ENCODE measurements at regions not wholly inside any gene's neighbourhood (a gene's known extent, or its start where the extent isn't known, plus 50 kb on each side); places are given as distances from the start of the nearest gene placed in this dataset.

DNA sequence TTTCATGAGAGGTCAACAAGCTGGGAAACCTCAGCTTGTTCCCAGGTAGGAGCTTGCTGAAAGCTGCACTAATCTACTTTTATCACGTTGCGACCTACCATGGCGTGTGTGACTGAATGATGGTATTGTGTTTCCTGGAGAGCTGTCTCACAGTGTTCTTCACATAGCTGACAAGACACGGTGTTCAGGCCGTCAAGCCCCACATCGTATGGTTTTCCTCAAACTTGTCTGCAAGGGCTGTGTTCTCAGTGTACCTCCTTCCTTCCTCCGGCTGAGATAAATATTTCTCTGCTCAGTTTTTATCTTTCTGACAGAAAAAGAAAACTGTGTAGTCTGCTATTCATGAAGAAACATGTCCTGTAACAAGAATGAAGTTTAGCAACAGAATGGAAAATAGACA lies 244.8 kb downstream of the DCDC2C start:
- no peak overlapping the region for H3K4me3 ChIP-seq (replicated peaks; ENCODE audit: low read depth, low read length)
- TF ChIP-seq, protein P1, sequence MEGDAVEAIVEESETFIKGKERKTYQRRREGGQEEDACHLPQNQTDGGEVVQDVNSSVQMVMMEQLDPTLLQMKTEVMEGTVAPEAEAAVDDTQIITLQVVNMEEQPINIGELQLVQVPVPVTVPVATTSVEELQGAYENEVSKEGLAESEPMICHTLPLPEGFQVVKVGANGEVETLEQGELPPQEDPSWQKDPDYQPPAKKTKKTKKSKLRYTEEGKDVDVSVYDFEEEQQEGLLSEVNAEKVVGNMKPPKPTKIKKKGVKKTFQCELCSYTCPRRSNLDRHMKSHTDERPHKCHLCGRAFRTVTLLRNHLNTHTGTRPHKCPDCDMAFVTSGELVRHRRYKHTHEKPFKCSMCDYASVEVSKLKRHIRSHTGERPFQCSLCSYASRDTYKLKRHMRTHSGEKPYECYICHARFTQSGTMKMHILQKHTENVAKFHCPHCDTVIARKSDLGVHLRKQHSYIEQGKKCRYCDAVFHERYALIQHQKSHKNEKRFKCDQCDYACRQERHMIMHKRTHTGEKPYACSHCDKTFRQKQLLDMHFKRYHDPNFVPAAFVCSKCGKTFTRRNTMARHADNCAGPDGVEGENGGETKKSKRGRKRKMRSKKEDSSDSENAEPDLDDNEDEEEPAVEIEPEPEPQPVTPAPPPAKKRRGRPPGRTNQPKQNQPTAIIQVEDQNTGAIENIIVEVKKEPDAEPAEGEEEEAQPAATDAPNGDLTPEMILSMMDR (IDR thresholded peaks at IDR 0.05; ENCODE audit: low read depth, low read length, missing control alignments) = no peak
- no peak for DNase-seq (ENCODE audit: extremely low read depth, low read depth)

DNA sequence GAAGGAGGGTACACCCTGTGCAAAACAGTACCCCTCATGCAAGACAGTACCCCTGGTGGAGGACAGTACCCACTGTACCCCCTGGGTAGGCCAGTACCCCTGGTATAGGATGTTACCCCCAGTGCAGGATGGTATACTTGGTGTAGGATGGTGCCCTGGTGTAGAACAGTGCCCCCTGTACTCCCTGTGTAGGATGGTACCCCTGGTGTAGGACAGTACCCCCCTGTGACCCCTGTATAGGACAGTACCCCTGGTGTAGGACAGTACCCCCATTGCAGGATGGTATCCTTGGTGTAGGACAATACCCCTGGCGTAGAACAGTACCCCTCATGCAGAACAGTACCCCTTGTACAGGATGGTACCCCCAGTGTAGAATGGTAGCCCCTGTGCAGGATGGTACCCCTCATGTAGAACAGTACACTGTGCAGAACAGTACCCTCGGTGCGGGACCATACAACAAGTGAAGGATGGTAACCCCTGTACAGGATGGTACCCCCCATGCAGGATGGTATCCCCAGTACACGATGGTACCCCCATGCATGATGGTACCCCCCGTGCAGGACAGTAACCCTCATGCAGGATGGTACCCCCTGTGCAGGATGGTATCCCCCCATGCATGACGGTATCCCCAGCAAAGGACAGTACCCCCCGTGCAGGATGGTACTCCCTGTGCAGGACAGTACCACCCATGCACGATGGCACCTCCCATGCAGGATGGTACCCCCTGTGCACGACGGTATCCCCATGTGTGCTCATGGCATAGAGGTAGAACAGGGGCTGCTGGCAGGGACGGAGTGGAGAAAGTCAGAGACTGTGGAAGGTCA lies 248.0 kb downstream of the DCDC2C start:
- H3K4me3 ChIP-seq (replicated peaks; ENCODE audit: low read depth, low read length) = no peak overlapping the region
- TF ChIP-seq, protein P1 (IDR thresholded peaks at IDR 0.05; ENCODE audit: low read depth, low read length, missing control alignments) = no peak

DNA sequence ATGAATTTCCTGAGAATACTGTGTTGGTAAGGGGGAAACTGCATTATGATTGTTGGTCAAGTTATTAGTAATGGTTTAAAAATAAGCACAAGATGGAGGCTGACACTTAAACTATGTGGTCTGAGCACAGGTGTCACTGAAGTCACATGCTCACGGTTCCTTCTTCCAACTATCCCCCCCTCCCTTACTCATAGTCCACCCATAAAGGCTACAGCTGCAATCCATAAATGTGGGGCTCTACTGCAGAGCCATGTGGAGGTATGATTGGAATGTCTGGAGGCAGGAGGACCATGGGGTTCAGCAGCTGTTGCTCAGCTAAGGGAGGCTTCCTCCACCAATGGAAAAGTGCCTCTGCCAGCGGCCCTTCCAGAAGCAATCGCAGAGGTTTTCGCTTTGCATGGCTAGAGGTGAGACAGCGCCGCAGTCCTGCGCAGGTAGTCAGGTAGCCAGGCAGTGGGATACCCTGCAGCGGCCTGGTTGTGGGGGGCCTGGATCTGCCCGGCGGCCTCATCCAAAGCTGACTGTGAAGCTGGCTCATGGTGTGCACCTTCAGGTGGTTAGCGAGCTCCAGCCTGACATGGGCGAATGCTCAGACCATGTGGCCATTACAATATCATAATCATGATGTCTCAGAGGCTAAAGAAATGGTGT lies 249.6 kb downstream of the DCDC2C start:
- H3K4me3 ChIP-seq (replicated peaks; ENCODE audit: low read depth, low read length) = no peak overlapping the region
- TF ChIP-seq, protein P1 (IDR thresholded peaks at IDR 0.05; ENCODE audit: low read depth, low read length, missing control alignments) = no peak
- no peak for DNase-seq (ENCODE audit: extremely low read depth, low read depth)

More for the DNA sequence above, 248.0 kb downstream of the DCDC2C start:
- no peak for DNase-seq (ENCODE audit: extremely low read depth, low read depth)

DNA sequence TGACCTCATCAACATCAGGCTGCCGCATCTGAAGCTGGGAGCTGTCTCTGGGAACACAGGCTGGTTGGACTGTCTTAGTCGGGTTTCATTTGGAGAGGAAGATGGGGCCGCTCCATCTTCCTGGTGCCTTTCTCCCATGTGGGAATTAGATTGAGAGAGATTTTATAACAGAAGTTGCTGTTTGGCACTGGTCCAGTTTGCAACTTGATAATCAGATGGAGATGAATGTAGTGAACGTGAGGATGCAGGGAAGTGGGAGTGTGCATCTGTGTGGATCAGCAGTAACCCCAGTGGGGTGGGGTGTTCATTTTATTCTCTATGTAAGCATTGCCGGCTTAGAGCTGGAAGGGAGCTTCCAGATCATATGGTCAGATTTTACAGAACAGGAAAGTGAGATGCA lies 250.9 kb downstream of the DCDC2C start:
- H3K4me3 ChIP-seq (replicated peaks; ENCODE audit: low read depth, low read length) = no peak overlapping the region
- no peak for DNase-seq (ENCODE audit: extremely low read depth, low read depth)
- TF ChIP-seq, protein P1 (IDR thresholded peaks at IDR 0.05; ENCODE audit: low read depth, low read length, missing control alignments) = no peak

DNA sequence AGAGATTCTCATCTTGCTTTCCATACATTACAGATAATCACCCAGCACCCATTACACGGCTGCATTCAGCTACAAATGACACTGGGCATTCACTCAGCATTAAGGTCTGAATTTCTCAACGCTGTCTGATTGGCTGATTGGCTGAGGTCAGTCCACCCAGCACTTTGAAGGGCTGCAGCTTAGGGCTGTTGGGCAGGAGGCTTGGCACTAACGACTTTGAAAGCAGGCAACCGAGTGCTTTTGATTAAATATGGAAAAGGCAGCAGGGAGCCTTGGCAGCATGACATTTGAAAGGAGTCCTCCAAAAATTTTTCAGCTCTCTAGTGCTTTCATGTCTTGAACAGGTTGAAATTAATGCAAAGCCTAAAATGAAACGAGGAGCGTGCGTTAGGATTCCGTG lies 253.0 kb downstream of the DCDC2C start:
- TF ChIP-seq, protein P1 (IDR thresholded peaks at IDR 0.05; ENCODE audit: low read depth, low read length, missing control alignments) = no peak
- H3K4me3 ChIP-seq (replicated peaks; ENCODE audit: low read depth, low read length) = no peak overlapping the region
- DNase-seq (ENCODE audit: extremely low read depth, low read depth) = no peak

DNA sequence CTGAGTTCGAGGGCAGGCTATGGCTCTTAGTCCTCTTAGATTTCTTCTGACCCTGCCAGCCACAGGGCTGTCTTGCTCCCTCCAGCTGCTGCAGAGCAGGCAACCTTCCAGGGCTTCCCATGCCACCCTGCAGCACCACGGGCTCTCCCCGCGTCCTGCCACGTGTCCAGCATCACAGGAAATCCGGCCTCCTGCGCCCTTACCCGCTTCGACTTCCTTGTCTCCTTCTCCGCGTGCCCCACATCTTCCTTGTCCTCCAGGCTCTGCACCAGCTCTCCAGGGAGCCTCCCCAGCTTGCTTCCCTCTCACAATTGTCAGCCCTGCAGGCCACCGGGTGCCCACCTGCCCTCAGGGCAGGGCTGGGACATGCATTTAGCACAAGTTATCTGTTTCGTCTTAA lies 253.5 kb downstream of the DCDC2C start:
- H3K4me3 ChIP-seq (replicated peaks; ENCODE audit: low read depth, low read length) = no peak overlapping the region
- no peak for DNase-seq (ENCODE audit: extremely low read depth, low read depth)
- TF ChIP-seq, protein P1 (IDR thresholded peaks at IDR 0.05; ENCODE audit: low read depth, low read length, missing control alignments) = no peak

Measured in HFF-Myc (cell line).